Astrocyte (in vitro differentiated cells and primary cell): ENCODE measurements at regions not wholly inside any gene's neighbourhood (a gene's known extent, or its start where the extent isn't known, plus 50 kb on each side); places are given as distances from the start of the nearest gene placed in this dataset.

Experiments
- DNase-seq: peaks from one replicate; pipeline ENCODE4 v3.0.0-alpha.2; 2010; ENCODE audit warnings: low read depth
- FAIRE-seq: peaks from 2 replicates; lab custom pipeline; 2011; peaks lifted over from hg19 to GRCh38; lab: Jason Lieb, UNC
- H2AFZ ChIP-seq: 2 replicates; pipeline ENCODE4 v1.6.0; 2012; ENCODE audit warnings: low read depth, low read length, inconsistent platforms
- H3K27ac ChIP-seq: 2 replicates; pipeline ENCODE4 v1.5.1; 2011; ENCODE audit warnings: low read depth, low read length, inconsistent platforms
- H3K27me3 ChIP-seq: 2 replicates; pipeline ENCODE4 v1.6.0; 2011; ENCODE audit warnings: low read length, inconsistent platforms; ENCODE audit not compliant: insufficient read depth
- H3K36me3 ChIP-seq: 2 replicates; pipeline ENCODE4 v1.5.1; 2011; ENCODE audit warnings: low read length, inconsistent platforms; ENCODE audit not compliant: insufficient read depth
- H3K4me1 ChIP-seq: 2 replicates; pipeline ENCODE4 v1.5.1; 2011; ENCODE audit warnings: low read length, inconsistent platforms; ENCODE audit not compliant: insufficient read depth
- H3K4me2 ChIP-seq: 2 replicates; pipeline ENCODE4 v1.6.0; 2012; ENCODE audit warnings: low read length, inconsistent platforms
- H3K4me3 ChIP-seq: 2 replicates; pipeline ENCODE4 v1.5.1; 2011; ENCODE audit warnings: low read depth, mild to moderate bottlenecking, low read length, inconsistent platforms; ENCODE audit not compliant: insufficient read depth
- H3K79me2 ChIP-seq: 2 replicates; pipeline ENCODE4 v1.6.0; 2012; ENCODE audit warnings: mild to moderate bottlenecking, low read length, inconsistent platforms; ENCODE audit not compliant: insufficient read depth
- H3K9ac ChIP-seq: 2 replicates; pipeline ENCODE4 v1.6.0; 2012; ENCODE audit warnings: mild to moderate bottlenecking, low read length, inconsistent platforms
- H3K9me3 ChIP-seq: 2 replicates; pipeline ENCODE4 v1.5.1; 2012; ENCODE audit warnings: low read depth, mild to moderate bottlenecking, low read length, inconsistent platforms; ENCODE audit not compliant: insufficient read depth
- H4K20me1 ChIP-seq: 2 replicates; pipeline ENCODE4 v1.6.0; 2012; ENCODE audit warnings: low read length, inconsistent platforms; ENCODE audit not compliant: insufficient read depth
- H3K27ac Mint-ChIP-seq: one replicate; pipeline ENCODE4 v1.8.0; 2021; ENCODE audit warnings: mild to moderate bottlenecking, mixed read lengths; ENCODE audit not compliant: unreplicated experiment
- H3K27me3 Mint-ChIP-seq: one replicate; pipeline ENCODE4 v1.8.0; 2021; ENCODE audit warnings: low read depth, mixed read lengths; ENCODE audit not compliant: unreplicated experiment
- H3K36me3 Mint-ChIP-seq: one replicate; pipeline ENCODE4 v1.8.0; 2021; ENCODE audit warnings: low read depth, mixed read lengths; ENCODE audit not compliant: unreplicated experiment
- H3K4me1 Mint-ChIP-seq: one replicate; pipeline ENCODE4 v1.8.0; 2021; ENCODE audit warnings: low read depth, mixed read lengths; ENCODE audit not compliant: unreplicated experiment
- H3K4me3 Mint-ChIP-seq: one replicate; pipeline ENCODE4 v1.8.0; 2021; ENCODE audit warnings: mild to moderate bottlenecking, moderate library complexity, mixed read lengths; ENCODE audit not compliant: unreplicated experiment
- H3K9me3 Mint-ChIP-seq: one replicate; pipeline ENCODE4 v1.8.0; 2021; ENCODE audit warnings: mild to moderate bottlenecking, mixed read lengths; ENCODE audit not compliant: unreplicated experiment
- CTCF ChIP-seq: IDR thresholded peaks from 2 replicates; pipeline ENCODE4 v1.5.1; 2011; ENCODE audit warnings: low read depth, mild to moderate bottlenecking, inconsistent platforms, low read length, moderate library complexity; ENCODE audit not compliant: insufficient read depth
- EZH2 ChIP-seq: IDR thresholded peaks from 2 replicates; pipeline ENCODE4 v1.6.1; 2012; ENCODE audit warnings: mild to moderate bottlenecking, low read length, inconsistent platforms; ENCODE audit not compliant: insufficient read depth

- Histone ChIP-seq H3K4me3 (no peak overlapping the region), H3K27me3 (no peaks in the 10 kb centered on the region), H3K79me2 (no peaks in the 10 kb centered on the region), H3K4me1 (peaks cover 26% of the 10 kb centered on the region), H3K27ac (no peak overlapping the region), H3K4me2 (no peak overlapping the region), H3K36me3 (no peaks in the 10 kb centered on the region), H3K9ac (no peak overlapping the region), H2AFZ (no peak overlapping the region), H4K20me1 (no peaks in the 10 kb centered on the region), H3K9me3 (no peaks in the 10 kb centered on the region)
- H3K27me3 Mint-ChIP-seq, result no peaks in the 10 kb centered on the region
- FAIRE-seq, result no peak
- no peak for DNase-seq
- TF ChIP-seq CTCF, result no peak
- TF ChIP-seq EZH2, result no peak
- peaks cover 27% of the 10 kb centered on the region for H3K4me1 Mint-ChIP-seq
- no peak overlapping the region for H3K4me3 Mint-ChIP-seq
- no peak overlapping the region for H3K27ac Mint-ChIP-seq
- no peaks in the 10 kb centered on the region for H3K9me3 Mint-ChIP-seq
- no peaks in the 10 kb centered on the region for H3K36me3 Mint-ChIP-seq
Measured at GRCh38 chr3:159926573-159926972, 62.1 kb upstream of the IL12A start.

- no peaks in the 10 kb centered on the region for H3K27me3 ChIP-seq
- H3K27ac ChIP-seq, result peak overlapping the region; percentile 90
- DNase-seq, result no peak
- Mint-ChIP-seq H3K9me3 (peaks cover 3% of the 10 kb centered on the region), H3K4me1 (peaks cover 27% of the 10 kb centered on the region), H3K4me3 (peak overlapping the region; percentile 3), H3K36me3 (no peaks in the 10 kb centered on the region), H3K27ac (peak overlapping the region; percentile 90), H3K27me3 (no peaks in the 10 kb centered on the region)
- H3K9me3 ChIP-seq, result no peaks in the 10 kb centered on the region
- FAIRE-seq, result no peak
- TF ChIP-seq EZH2 (no peak), CTCF (no peak)
- peaks cover 26% of the 10 kb centered on the region for H3K4me1 ChIP-seq
- H3K36me3 ChIP-seq, result no peaks in the 10 kb centered on the region
- H2AFZ ChIP-seq, result no peak overlapping the region
- no peaks in the 10 kb centered on the region for H3K79me2 ChIP-seq
- peak overlapping the region; percentile 74 for H3K4me2 ChIP-seq
- H3K4me3 ChIP-seq, result no peak overlapping the region
- peak overlapping the region; percentile 64 for H3K9ac ChIP-seq
- no peaks in the 10 kb centered on the region for H4K20me1 ChIP-seq
Measured at GRCh38 chr3:159928071-159928491, 60.6 kb upstream of the IL12A start.

GRCh38 chr3:159928666-159929065 lies 60.0 kb upstream of the IL12A start:
- TF ChIP-seq CTCF (no peak), EZH2 (no peak)
- H3K27me3 ChIP-seq, result no peaks in the 10 kb centered on the region
- H3K27ac ChIP-seq, result peak overlapping the region; percentile 90
- H3K9ac ChIP-seq, result peak overlapping the region; percentile 64
- peak overlapping the region; percentile 61 for H2AFZ ChIP-seq
- H3K4me3 ChIP-seq, result no peak overlapping the region
- H3K36me3 Mint-ChIP-seq, result no peaks in the 10 kb centered on the region
- H3K79me2 ChIP-seq, result no peaks in the 10 kb centered on the region
- H3K27me3 Mint-ChIP-seq, result no peaks in the 10 kb centered on the region
- peaks cover 27% of the 10 kb centered on the region for H3K4me1 Mint-ChIP-seq
- DNase-seq (peak; percentile 99), FAIRE-seq (peak; percentile 95)
- peak overlapping the region; percentile 3 for H3K4me3 Mint-ChIP-seq
- H3K27ac Mint-ChIP-seq, result peak overlapping the region; percentile 90
- peak overlapping the region; percentile 74 for H3K4me2 ChIP-seq
- H4K20me1 ChIP-seq, result no peaks in the 10 kb centered on the region
- no peaks in the 10 kb centered on the region for H3K36me3 ChIP-seq
- peaks cover under 1% of the 10 kb centered on the region for H3K9me3 ChIP-seq
- peaks cover 8% of the 10 kb centered on the region for H3K9me3 Mint-ChIP-seq
- H3K4me1 ChIP-seq, result peaks cover 26% of the 10 kb centered on the region
